ENCODE measurements at regions not wholly inside any gene's neighbourhood (a gene's known extent, or its start where the extent isn't known, plus 50 kb on each side); places are given as distances from the start of the nearest gene placed in this dataset.

GRCh38 chr2:204160989-204161388, 224.4 kb downstream of the ICOS start (continued):
- TF ChIP-seq ZNF532 (CRISPR knock-in tag; IDR thresholded peaks at IDR 0.05; ENCODE audit: borderline replicate concordance) (no peak), SMAD4 (CRISPR knock-in tag; IDR thresholded peaks at IDR 0.05) (no peak)

- Mint-ChIP-seq H3K36me3 (peaks cover 11% of the 10 kb centered on the region), H3K27ac (no peak overlapping the region), H3K9me3 (peaks cover 27% of the 10 kb centered on the region), H3K27me3 (ENCODE audit: low read depth) (no peaks in the 10 kb centered on the region), H3K4me3 (no peak overlapping the region), H3K4me1 (peaks cover 13% of the 10 kb centered on the region)
- TF ChIP-seq ZNF121 (CRISPR knock-in tag; IDR thresholded peaks at IDR 0.05) = no peak
- TF ChIP-seq MYBL2 (CRISPR knock-in tag; IDR thresholded peaks at IDR 0.05) = no peak
- no peak for TF ChIP-seq MLX (CRISPR knock-in tag; IDR thresholded peaks at IDR 0.05)
- no peak for TF ChIP-seq TP53 (CRISPR knock-in tag; IDR thresholded peaks at IDR 0.05)
- no peak for TF ChIP-seq AR (CRISPR knock-in tag; IDR thresholded peaks at IDR 0.05)
- TF ChIP-seq, protein P1, sequence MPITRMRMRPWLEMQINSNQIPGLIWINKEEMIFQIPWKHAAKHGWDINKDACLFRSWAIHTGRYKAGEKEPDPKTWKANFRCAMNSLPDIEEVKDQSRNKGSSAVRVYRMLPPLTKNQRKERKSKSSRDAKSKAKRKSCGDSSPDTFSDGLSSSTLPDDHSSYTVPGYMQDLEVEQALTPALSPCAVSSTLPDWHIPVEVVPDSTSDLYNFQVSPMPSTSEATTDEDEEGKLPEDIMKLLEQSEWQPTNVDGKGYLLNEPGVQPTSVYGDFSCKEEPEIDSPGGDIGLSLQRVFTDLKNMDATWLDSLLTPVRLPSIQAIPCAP (CRISPR knock-in tag; IDR thresholded peaks at IDR 0.05) = no peak
- no peak for TF ChIP-seq ESRRA (CRISPR knock-in tag; IDR thresholded peaks at IDR 0.05; ENCODE audit: borderline replicate concordance)
- TF ChIP-seq, protein P2, sequence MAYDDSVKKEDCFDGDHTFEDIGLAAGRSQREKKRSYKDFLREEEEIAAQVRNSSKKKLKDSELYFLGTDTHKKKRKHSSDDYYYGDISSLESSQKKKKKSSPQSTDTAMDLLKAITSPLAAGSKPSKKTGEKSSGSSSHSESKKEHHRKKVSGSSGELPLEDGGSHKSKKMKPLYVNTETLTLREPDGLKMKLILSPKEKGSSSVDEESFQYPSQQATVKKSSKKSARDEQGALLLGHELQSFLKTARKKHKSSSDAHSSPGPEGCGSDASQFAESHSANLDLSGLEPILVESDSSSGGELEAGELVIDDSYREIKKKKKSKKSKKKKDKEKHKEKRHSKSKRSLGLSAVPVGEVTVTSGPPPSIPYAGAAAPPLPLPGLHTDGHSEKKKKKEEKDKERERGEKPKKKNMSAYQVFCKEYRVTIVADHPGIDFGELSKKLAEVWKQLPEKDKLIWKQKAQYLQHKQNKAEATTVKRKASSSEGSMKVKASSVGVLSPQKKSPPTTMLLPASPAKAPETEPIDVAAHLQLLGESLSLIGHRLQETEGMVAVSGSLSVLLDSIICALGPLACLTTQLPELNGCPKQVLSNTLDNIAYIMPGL (CRISPR knock-in tag; IDR thresholded peaks at IDR 0.05) = no peak
- TF ChIP-seq TEAD4 (CRISPR knock-in tag; IDR thresholded peaks at IDR 0.05) = no peak
- TF ChIP-seq JUN (CRISPR knock-in tag; IDR thresholded peaks at IDR 0.05) = no peak
- TF ChIP-seq RORB (CRISPR knock-in tag; IDR thresholded peaks at IDR 0.05) = no peak
- no peak for TF ChIP-seq OVOL2 (CRISPR knock-in tag; IDR thresholded peaks at IDR 0.05; ENCODE audit: borderline replicate concordance)
- no peak for TF ChIP-seq GRHL2 (CRISPR knock-in tag; IDR thresholded peaks at IDR 0.05; ENCODE audit: insufficient replicate concordance, severe bottlenecking)
- no peak for TF ChIP-seq EMX1 (CRISPR knock-in tag; IDR thresholded peaks at IDR 0.05)
- TF ChIP-seq NFE2L1 (CRISPR knock-in tag; IDR thresholded peaks at IDR 0.05) = no peak
- TF ChIP-seq USF2 (CRISPR knock-in tag; IDR thresholded peaks at IDR 0.05) = no peak
- no peak for ATAC-seq
- ChIA-PET POLR2A (no interaction called here), CTCF (interaction anchor here (1.0 to 2.1 kb wide), 4 partner anchors 11 to 53 kb away, joined by 3 to 9 read pairs (median 4); no protein-coding TSS in a partner anchor)
- no peak for DNase-seq (ENCODE audit: low spot score)
Measured at GRCh38 chr2:204161886-204162285, 225.3 kb downstream of the ICOS start.
